ENCODE measurements at regions not wholly inside any gene's neighbourhood (a gene's known extent, or its start where the extent isn't known, plus 50 kb on each side); places are given as distances from the start of the nearest gene placed in this dataset.
"Not testable (repeated sequence)": the region's sequence is repeated elsewhere in the genome, so short reads cannot be mapped to it uniquely, and the experiment has no call there.

- Histone ChIP-seq H3K9me3 (ENCODE audit: low read length) (no peaks in the 10 kb centered on the region), H2AFZ (ENCODE audit: low read depth, low read length) (no peak overlapping the region), H3K27me3 (ENCODE audit: insufficient read depth, low read length) (no peaks in the 10 kb centered on the region), H3K36me3 (ENCODE audit: insufficient read depth, low read length) (no peaks in the 10 kb centered on the region), H3K4me3 (ENCODE audit: low read length) (no peak overlapping the region), H3K4me1 (ENCODE audit: insufficient read depth, low read length) (peaks cover 5% of the 10 kb centered on the region)
These were observed 1665.4 kb upstream of the CDH9 start for GRCh38 chr5:28703651-28704260.

GRCh38 chr5:28691526-28691925 lies 1653.1 kb upstream of the CDH9 start:
- H3K4me1 ChIP-seq (ENCODE audit: insufficient read depth, low read length): no peaks in the 10 kb centered on the region
- H2AFZ ChIP-seq (ENCODE audit: low read depth, low read length): no peak overlapping the region
- no peaks in the 10 kb centered on the region for H3K27me3 ChIP-seq (ENCODE audit: insufficient read depth, low read length)
- no peak overlapping the region for H3K4me3 ChIP-seq (ENCODE audit: low read length)
- H3K9me3 ChIP-seq (ENCODE audit: low read length): no peaks in the 10 kb centered on the region
- H3K36me3 ChIP-seq (ENCODE audit: insufficient read depth, low read length): no peaks in the 10 kb centered on the region

GRCh38 chr5:28685794-28686193 lies 1647.4 kb upstream of the CDH9 start:
- Histone ChIP-seq H3K36me3 (ENCODE audit: insufficient read depth, low read length) (no peaks in the 10 kb centered on the region), H3K4me3 (ENCODE audit: low read length) (no peak overlapping the region), H3K27me3 (ENCODE audit: insufficient read depth, low read length) (no peaks in the 10 kb centered on the region), H2AFZ (ENCODE audit: low read depth, low read length) (no peak overlapping the region), H3K4me1 (ENCODE audit: insufficient read depth, low read length) (peaks cover 4% of the 10 kb centered on the region), H3K9me3 (ENCODE audit: low read length) (no peaks in the 10 kb centered on the region)

GRCh38 chr5:28678899-28679298 lies 1640.5 kb upstream of the CDH9 start:
- Histone ChIP-seq H3K27me3 (ENCODE audit: insufficient read depth, low read length) (no peaks in the 10 kb centered on the region), H3K36me3 (ENCODE audit: insufficient read depth, low read length) (no peaks in the 10 kb centered on the region), H3K4me3 (ENCODE audit: low read length) (no peak overlapping the region), H3K9me3 (ENCODE audit: low read length) (no peaks in the 10 kb centered on the region), H2AFZ (ENCODE audit: low read depth, low read length) (no peak overlapping the region), H3K4me1 (ENCODE audit: insufficient read depth, low read length) (peaks cover 4% of the 10 kb centered on the region)

- Histone ChIP-seq H3K4me3 (ENCODE audit: low read length) (no peak overlapping the region), H3K27me3 (ENCODE audit: insufficient read depth, low read length) (no peaks in the 10 kb centered on the region), H3K36me3 (ENCODE audit: insufficient read depth, low read length) (no peaks in the 10 kb centered on the region), H3K4me1 (ENCODE audit: insufficient read depth, low read length) (no peaks in the 10 kb centered on the region), H2AFZ (ENCODE audit: low read depth, low read length) (no peak overlapping the region), H3K9me3 (ENCODE audit: low read length) (no peaks in the 10 kb centered on the region)
These were observed 1627.7 kb upstream of the CDH9 start for GRCh38 chr5:28666110-28666509.

- H3K4me1 ChIP-seq (ENCODE audit: insufficient read depth, low read length): no peaks in the 10 kb centered on the region
- no peaks in the 10 kb centered on the region for H3K27me3 ChIP-seq (ENCODE audit: insufficient read depth, low read length)
- no peaks in the 10 kb centered on the region for H3K9me3 ChIP-seq (ENCODE audit: low read length)
- H3K36me3 ChIP-seq (ENCODE audit: insufficient read depth, low read length): no peaks in the 10 kb centered on the region
- no peak overlapping the region for H2AFZ ChIP-seq (ENCODE audit: low read depth, low read length)
- H3K4me3 ChIP-seq (ENCODE audit: low read length): no peak overlapping the region
These were observed 1609.7 kb upstream of the CDH9 start for GRCh38 chr5:28648108-28648507.

GRCh38 chr5:28632607-28633006 lies 1594.2 kb upstream of the CDH9 start:
- Histone ChIP-seq H3K27me3 (ENCODE audit: insufficient read depth, low read length) (no peaks in the 10 kb centered on the region), H3K4me3 (ENCODE audit: low read length) (no peak overlapping the region), H3K9me3 (ENCODE audit: low read length) (no peaks in the 10 kb centered on the region), H3K36me3 (ENCODE audit: insufficient read depth, low read length) (no peaks in the 10 kb centered on the region), H2AFZ (ENCODE audit: low read depth, low read length) (no peak overlapping the region), H3K4me1 (ENCODE audit: insufficient read depth, low read length) (no peaks in the 10 kb centered on the region)

- H3K36me3 ChIP-seq (ENCODE audit: insufficient read depth, low read length): no peaks in the 10 kb centered on the region
- H3K9me3 ChIP-seq (ENCODE audit: low read length): no peaks in the 10 kb centered on the region
- no peaks in the 10 kb centered on the region for H3K4me1 ChIP-seq (ENCODE audit: insufficient read depth, low read length)
- H2AFZ ChIP-seq (ENCODE audit: low read depth, low read length): no peak overlapping the region
- H3K4me3 ChIP-seq (ENCODE audit: low read length): no peak overlapping the region
- H3K27me3 ChIP-seq (ENCODE audit: insufficient read depth, low read length): no peaks in the 10 kb centered on the region
These were observed 1565.5 kb upstream of the CDH9 start for GRCh38 chr5:28603869-28604268.

GRCh38 chr5:28602429-28602828 lies 1564.0 kb upstream of the CDH9 start:
- no peaks in the 10 kb centered on the region for H3K36me3 ChIP-seq (ENCODE audit: insufficient read depth, low read length)
- no peak overlapping the region for H3K4me3 ChIP-seq (ENCODE audit: low read length)
- H2AFZ ChIP-seq (ENCODE audit: low read depth, low read length): no peak overlapping the region
- no peaks in the 10 kb centered on the region for H3K4me1 ChIP-seq (ENCODE audit: insufficient read depth, low read length)
- H3K27me3 ChIP-seq (ENCODE audit: insufficient read depth, low read length): no peaks in the 10 kb centered on the region
- H3K9me3 ChIP-seq (ENCODE audit: low read length): no peaks in the 10 kb centered on the region

GRCh38 chr5:28596707-28597106 lies 1558.3 kb upstream of the CDH9 start:
- H3K36me3 ChIP-seq (ENCODE audit: insufficient read depth, low read length); H3K4me1 ChIP-seq (ENCODE audit: insufficient read depth, low read length); H3K27me3 ChIP-seq (ENCODE audit: insufficient read depth, low read length); H2AFZ ChIP-seq (ENCODE audit: low read depth, low read length); H3K4me3 ChIP-seq (ENCODE audit: low read length); H3K9me3 ChIP-seq (ENCODE audit: low read length): not testable (repeated sequence)

- no peak overlapping the region for H3K4me3 ChIP-seq (ENCODE audit: low read length)
- no peak overlapping the region for H2AFZ ChIP-seq (ENCODE audit: low read depth, low read length)
- no peaks in the 10 kb centered on the region for H3K9me3 ChIP-seq (ENCODE audit: low read length)
- no peaks in the 10 kb centered on the region for H3K27me3 ChIP-seq (ENCODE audit: insufficient read depth, low read length)
- peaks cover 5% of the 10 kb centered on the region for H3K4me1 ChIP-seq (ENCODE audit: insufficient read depth, low read length)
- H3K36me3 ChIP-seq (ENCODE audit: insufficient read depth, low read length): no peaks in the 10 kb centered on the region
These were observed 1542.2 kb upstream of the CDH9 start for GRCh38 chr5:28580616-28581015.

GRCh38 chr5:28576022-28576421 lies 1537.6 kb upstream of the CDH9 start:
- H3K9me3 ChIP-seq (ENCODE audit: low read length): no peaks in the 10 kb centered on the region
- peaks cover 4% of the 10 kb centered on the region for H3K4me1 ChIP-seq (ENCODE audit: insufficient read depth, low read length)
- H2AFZ ChIP-seq (ENCODE audit: low read depth, low read length): no peak overlapping the region
- H3K27me3 ChIP-seq (ENCODE audit: insufficient read depth, low read length): no peaks in the 10 kb centered on the region
- H3K36me3 ChIP-seq (ENCODE audit: insufficient read depth, low read length): no peaks in the 10 kb centered on the region
- no peak overlapping the region for H3K4me3 ChIP-seq (ENCODE audit: low read length)

GRCh38 chr5:28575368-28575767 lies 1537.0 kb upstream of the CDH9 start:
- H3K36me3 ChIP-seq (ENCODE audit: insufficient read depth, low read length): no peaks in the 10 kb centered on the region
- H3K4me3 ChIP-seq (ENCODE audit: low read length): no peak overlapping the region
- H3K4me1 ChIP-seq (ENCODE audit: insufficient read depth, low read length): no peaks in the 10 kb centered on the region
- no peak overlapping the region for H2AFZ ChIP-seq (ENCODE audit: low read depth, low read length)
- H3K27me3 ChIP-seq (ENCODE audit: insufficient read depth, low read length): no peaks in the 10 kb centered on the region
- H3K9me3 ChIP-seq (ENCODE audit: low read length): no peaks in the 10 kb centered on the region

GRCh38 chr5:28574606-28575005 lies 1536.2 kb upstream of the CDH9 start:
- Histone ChIP-seq H3K36me3 (ENCODE audit: insufficient read depth, low read length) (no peaks in the 10 kb centered on the region), H3K4me3 (ENCODE audit: low read length) (no peak overlapping the region), H3K9me3 (ENCODE audit: low read length) (no peaks in the 10 kb centered on the region), H3K4me1 (ENCODE audit: insufficient read depth, low read length) (no peaks in the 10 kb centered on the region), H3K27me3 (ENCODE audit: insufficient read depth, low read length) (no peaks in the 10 kb centered on the region), H2AFZ (ENCODE audit: low read depth, low read length) (no peak overlapping the region)

Measured in neuron (in vitro differentiated cells).